IgD-negative memory B cell (primary cell): ENCODE measurements at regions not wholly inside any gene's neighbourhood (a gene's known extent, or its start where the extent isn't known, plus 50 kb on each side); places are given as distances from the start of the nearest gene placed in this dataset.

ENCODE experiments used
- H3K27ac Mint-ChIP-seq, 3 donors: one replicate each; pipeline ENCODE4 v1.8.0; 2020 to 2022; ENCODE audit warnings: mild to moderate bottlenecking in 3 of 3, mixed read lengths in 3 of 3, moderate library complexity in 1 of 3
- H3K27me3 Mint-ChIP-seq: one replicate; pipeline ENCODE4 v1.8.0; 2021; ENCODE audit warnings: mixed read lengths
- H3K36me3 Mint-ChIP-seq: one replicate; pipeline ENCODE4 v1.8.0; 2020; ENCODE audit warnings: mild to moderate bottlenecking, mixed read lengths
- H3K4me1 Mint-ChIP-seq, 3 donors: one replicate each; pipeline ENCODE4 v1.8.0; 2020 to 2022; ENCODE audit warnings: mixed read lengths in 3 of 3, mild to moderate bottlenecking in 1 of 3
- H3K4me3 Mint-ChIP-seq, 4 donors: one replicate each; pipeline ENCODE4 v1.8.0; 2020 to 2022; ENCODE audit warnings: mild to moderate bottlenecking in 4 of 4, mixed read lengths in 4 of 4, moderate library complexity in 3 of 4
- H3K9me3 Mint-ChIP-seq, 3 donors: one replicate each; pipeline ENCODE4 v1.8.0; 2020 to 2021; ENCODE audit warnings: mixed read lengths in 3 of 3, mild to moderate bottlenecking in 1 of 3

DNA sequence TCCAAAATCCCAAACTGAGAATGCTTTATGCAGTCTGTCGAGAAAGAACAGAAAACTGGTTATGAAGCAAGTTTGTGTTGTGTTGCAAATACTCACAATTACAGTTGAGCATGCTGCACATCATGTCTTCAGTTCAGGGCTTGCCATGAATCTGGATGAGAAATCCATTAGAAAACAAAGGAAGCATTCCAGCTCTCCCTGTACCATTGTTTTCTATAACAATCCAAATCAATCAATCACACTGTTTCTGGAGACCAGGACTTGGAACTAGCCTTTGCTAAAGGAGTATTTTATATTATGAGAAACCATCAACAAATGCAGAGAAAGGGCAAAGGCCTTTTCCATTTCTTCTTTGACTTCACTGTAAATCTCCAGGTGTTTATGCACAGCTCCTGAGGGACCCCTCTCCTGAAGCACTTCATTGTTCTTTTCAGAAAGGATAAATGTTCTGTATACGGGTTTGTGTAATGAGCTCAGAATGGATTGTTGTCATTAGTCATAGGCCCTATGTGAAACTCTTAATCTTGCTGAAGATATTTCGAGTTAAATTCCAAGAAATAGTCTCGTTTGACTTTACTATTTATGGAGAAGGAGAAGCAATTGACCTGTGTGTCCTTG lies 364.7 kb upstream of the POM121L12 start:
- Mint-ChIP-seq H3K4me1 (no peaks in the 10 kb centered on the region), H3K27me3 (no peaks in the 10 kb centered on the region), H3K9me3 (peaks cover 5 to 7% (median 6%) of the 10 kb centered on the region in 3 donors), H3K4me3 (no peak overlapping the region), H3K36me3 (no peaks in the 10 kb centered on the region), H3K27ac (no peak overlapping the region)

DNA sequence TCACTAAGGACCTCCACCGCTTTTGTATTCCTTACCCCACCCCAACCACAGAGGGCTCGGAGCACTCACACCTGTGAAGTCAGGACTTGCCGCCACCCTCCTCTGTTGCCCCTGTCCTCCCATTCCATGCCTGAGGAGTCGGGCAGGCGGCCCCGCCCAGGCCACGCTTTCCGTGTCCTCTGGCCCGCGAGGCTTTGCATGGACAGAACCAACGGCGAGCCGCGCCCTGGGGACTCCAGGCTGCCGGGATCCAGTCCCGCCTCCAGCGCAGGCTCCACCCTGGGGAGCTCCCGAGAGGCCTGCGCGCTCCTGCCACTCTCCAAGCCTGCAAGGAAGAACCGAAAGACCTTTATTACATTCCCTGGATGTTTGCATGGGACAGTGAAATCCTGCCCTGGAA lies 366.4 kb upstream of the POM121L12 start:
- H3K36me3 Mint-ChIP-seq, result no peaks in the 10 kb centered on the region
- no peak overlapping the region for H3K27ac Mint-ChIP-seq
- no peaks in the 10 kb centered on the region for H3K27me3 Mint-ChIP-seq
- no peaks in the 10 kb centered on the region for H3K4me1 Mint-ChIP-seq
- H3K4me3 Mint-ChIP-seq, result no peak overlapping the region
- H3K9me3 Mint-ChIP-seq, result peaks cover 2 to 14% (median 5%) of the 10 kb centered on the region in 3 donors

DNA sequence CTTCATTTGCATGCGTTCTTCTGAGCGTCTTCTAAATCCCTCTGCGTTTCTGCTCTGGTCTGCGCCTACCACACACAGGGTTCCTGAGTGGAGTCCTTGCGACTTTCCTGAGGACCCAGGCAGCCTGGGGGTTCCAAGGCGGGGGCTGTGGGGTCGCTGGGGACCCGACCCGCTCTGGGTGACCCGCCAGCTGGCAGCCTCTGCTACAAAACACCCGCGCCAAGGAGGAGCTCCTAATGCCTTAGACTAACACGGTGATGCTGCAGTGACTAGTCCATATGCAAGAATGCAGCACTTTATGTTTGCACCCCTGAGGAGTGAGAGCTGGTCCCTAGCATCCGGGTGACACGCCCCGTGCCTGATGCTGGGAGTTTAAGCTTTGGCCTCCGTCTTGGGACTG lies 367.0 kb upstream of the POM121L12 start:
- Mint-ChIP-seq H3K27ac (no peak overlapping the region), H3K36me3 (no peaks in the 10 kb centered on the region), H3K4me1 (no peaks in the 10 kb centered on the region), H3K27me3 (no peaks in the 10 kb centered on the region), H3K9me3 (peaks cover 2 to 14% (median 5%) of the 10 kb centered on the region in 3 donors), H3K4me3 (no peak overlapping the region)

DNA sequence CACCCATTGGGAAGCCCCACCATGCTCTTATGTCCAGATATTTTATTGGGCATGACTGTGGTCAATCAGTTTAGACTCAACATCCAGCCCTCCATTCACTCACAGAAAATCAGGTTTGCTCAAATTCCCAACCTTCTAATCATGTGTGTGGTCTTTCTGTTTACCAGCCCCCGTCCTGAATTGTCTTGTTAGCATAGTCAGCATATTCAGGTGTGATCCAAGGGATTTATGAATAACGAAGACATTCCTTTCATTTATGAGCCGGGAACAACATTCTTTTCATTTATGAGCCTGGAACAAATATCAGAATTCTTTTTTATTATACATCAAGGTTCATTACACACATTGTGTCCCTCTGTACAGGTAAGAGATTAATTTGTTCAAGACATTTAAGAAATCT lies 376.3 kb upstream of the POM121L12 start:
- Mint-ChIP-seq H3K4me1 (no peaks in the 10 kb centered on the region), H3K36me3 (no peaks in the 10 kb centered on the region), H3K9me3 (peaks cover 0 to 13% (median 7%) of the 10 kb centered on the region in 3 donors), H3K4me3 (no peak overlapping the region), H3K27ac (no peak overlapping the region), H3K27me3 (no peaks in the 10 kb centered on the region)

DNA sequence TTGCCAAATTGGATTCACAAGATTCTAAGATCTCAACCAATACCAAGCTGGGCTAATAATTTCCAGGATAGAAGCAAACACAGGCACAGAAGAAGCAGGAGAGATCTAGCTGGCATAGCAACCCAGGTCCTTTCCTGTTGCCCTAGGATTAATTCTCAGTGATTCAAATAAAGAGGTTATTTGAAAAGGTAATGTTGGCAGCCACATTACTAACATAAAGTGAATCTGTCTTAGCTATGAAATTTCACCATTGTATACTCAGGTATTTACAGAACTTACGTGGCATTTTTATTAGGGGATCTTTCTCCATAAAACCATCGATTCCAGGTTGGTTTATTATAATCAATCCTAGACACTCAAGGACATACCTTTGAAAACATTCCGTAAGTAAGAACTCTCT lies 379.3 kb upstream of the POM121L12 start:
- no peak overlapping the region for H3K4me3 Mint-ChIP-seq
- peaks cover 4 to 14% (median 5%) of the 10 kb centered on the region in 3 donors for H3K9me3 Mint-ChIP-seq
- H3K27me3 Mint-ChIP-seq, result no peaks in the 10 kb centered on the region
- no peak overlapping the region for H3K27ac Mint-ChIP-seq
- H3K36me3 Mint-ChIP-seq, result no peaks in the 10 kb centered on the region
- H3K4me1 Mint-ChIP-seq, result no peaks in the 10 kb centered on the region

DNA sequence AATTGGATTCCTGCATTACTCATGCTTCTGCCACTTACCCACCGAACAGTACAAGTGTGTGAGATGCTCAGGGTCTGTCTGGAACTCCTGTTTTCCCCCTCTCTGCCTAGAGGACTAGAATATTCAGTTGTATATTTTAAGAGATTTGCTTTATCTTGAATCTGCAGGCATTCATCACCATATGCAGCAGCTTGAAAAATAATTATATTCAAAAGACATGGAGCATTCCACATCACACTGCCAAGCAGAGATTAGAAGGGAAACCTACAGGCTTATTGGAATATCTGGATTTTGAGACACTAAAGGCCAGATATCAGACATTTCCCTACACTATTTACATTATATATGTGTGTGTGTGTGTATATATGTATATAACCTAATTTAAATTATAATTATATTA lies 382.8 kb upstream of the POM121L12 start:
- H3K36me3 Mint-ChIP-seq, result no peaks in the 10 kb centered on the region
- no peaks in the 10 kb centered on the region for H3K27me3 Mint-ChIP-seq
- no peak overlapping the region for H3K27ac Mint-ChIP-seq
- peaks cover 3 to 6% (median 4%) of the 10 kb centered on the region in 3 donors for H3K9me3 Mint-ChIP-seq
- H3K4me3 Mint-ChIP-seq, result no peak overlapping the region
- no peaks in the 10 kb centered on the region for H3K4me1 Mint-ChIP-seq

DNA sequence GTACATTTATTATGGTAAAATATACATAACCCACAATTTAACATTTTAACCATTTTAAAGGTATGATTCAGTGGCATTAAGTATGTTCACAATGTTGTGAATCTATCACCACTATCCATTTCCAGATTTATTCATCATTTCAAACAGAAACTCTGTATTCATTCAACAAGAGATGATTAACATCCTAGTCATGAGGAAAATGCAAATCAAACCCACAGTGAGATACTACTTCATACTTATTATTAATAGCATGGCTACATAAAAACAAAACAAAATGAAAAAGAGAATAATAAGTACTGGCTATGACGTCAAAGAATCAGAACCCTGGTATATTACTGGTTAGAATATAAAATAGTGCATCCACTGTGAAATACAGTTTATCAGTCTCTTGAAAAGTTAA lies 386.6 kb upstream of the POM121L12 start:
- no peaks in the 10 kb centered on the region for H3K4me1 Mint-ChIP-seq
- H3K36me3 Mint-ChIP-seq, result no peaks in the 10 kb centered on the region
- peaks cover 4 to 9% (median 7%) of the 10 kb centered on the region in 3 donors for H3K9me3 Mint-ChIP-seq
- no peaks in the 10 kb centered on the region for H3K27me3 Mint-ChIP-seq
- no peak overlapping the region for H3K4me3 Mint-ChIP-seq
- no peak overlapping the region for H3K27ac Mint-ChIP-seq

DNA sequence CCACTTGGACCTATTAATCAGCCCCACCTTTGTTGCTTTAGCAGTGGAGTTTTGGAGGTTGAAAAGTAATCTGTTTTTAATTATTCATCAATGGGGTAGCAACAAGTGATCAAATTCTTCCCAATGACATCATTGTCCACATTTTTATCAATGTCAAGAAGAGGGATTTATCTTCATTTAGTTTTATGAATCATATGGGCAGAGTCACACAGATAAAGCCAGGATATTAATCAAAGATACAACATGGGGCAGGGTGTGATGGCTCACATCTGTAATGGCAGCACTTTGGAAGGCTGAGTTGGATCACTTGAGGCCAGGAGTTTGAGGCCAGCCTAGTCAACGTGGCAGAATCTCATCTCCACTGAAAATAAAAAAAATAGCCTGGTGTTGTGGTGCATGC lies 388.4 kb upstream of the POM121L12 start:
- Mint-ChIP-seq H3K36me3 (no peaks in the 10 kb centered on the region), H3K4me3 (no peak overlapping the region), H3K27me3 (no peaks in the 10 kb centered on the region), H3K27ac (no peak overlapping the region), H3K9me3 (peaks cover 4 to 9% (median 4%) of the 10 kb centered on the region in 3 donors), H3K4me1 (no peaks in the 10 kb centered on the region)

DNA sequence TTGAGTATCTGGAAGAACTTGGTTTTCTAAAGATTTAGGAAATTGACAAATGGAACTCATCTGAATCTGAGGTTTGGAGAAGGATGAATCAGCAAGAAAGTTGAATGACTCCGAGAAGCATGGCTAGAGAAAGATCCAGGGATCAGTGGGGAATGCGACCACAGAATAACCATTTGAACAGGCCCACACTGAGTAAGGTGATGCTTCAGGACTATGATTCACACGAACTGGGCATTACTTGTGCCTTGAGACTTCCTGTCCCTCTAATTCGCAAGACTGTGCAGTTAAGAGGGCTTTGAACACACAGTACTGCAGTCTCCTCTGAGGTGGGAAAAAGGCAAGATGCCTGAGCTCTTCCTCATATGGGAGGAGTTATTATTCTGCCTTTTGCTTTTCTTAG lies 395.5 kb upstream of the POM121L12 start:
- Mint-ChIP-seq H3K27ac (no peak overlapping the region), H3K4me3 (no peak overlapping the region), H3K4me1 (no peaks in the 10 kb centered on the region), H3K36me3 (no peaks in the 10 kb centered on the region), H3K27me3 (no peaks in the 10 kb centered on the region), H3K9me3 (peaks cover 6 to 11% (median 7%) of the 10 kb centered on the region in 3 donors)

DNA sequence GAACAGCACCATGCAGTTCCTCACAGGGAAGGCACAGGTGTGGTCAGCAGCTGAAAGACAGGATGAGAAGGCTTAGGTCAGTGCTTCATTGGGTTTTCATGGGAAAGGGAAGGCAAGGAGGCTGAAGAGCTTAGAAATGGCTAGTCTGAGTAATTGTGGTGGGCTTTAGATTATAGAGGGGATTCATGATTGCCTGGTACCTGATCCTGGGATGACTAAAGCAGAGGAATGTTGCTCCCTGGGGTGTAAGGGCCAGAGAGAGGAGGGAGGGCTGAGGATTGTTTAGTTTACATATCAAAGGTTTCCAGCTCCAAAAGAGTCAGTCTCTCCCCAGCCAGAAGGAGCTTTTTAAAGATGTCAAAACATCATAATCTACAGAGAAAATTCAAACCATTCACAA lies 396.3 kb upstream of the POM121L12 start:
- H3K27me3 Mint-ChIP-seq, result no peaks in the 10 kb centered on the region
- no peaks in the 10 kb centered on the region for H3K36me3 Mint-ChIP-seq
- H3K9me3 Mint-ChIP-seq, result peaks cover 6 to 11% (median 8%) of the 10 kb centered on the region in 3 donors
- no peak overlapping the region for H3K4me3 Mint-ChIP-seq
- peaks cover 0 to 2% (median 0%) of the 10 kb centered on the region in 3 donors for H3K4me1 Mint-ChIP-seq
- no peak overlapping the region for H3K27ac Mint-ChIP-seq

DNA sequence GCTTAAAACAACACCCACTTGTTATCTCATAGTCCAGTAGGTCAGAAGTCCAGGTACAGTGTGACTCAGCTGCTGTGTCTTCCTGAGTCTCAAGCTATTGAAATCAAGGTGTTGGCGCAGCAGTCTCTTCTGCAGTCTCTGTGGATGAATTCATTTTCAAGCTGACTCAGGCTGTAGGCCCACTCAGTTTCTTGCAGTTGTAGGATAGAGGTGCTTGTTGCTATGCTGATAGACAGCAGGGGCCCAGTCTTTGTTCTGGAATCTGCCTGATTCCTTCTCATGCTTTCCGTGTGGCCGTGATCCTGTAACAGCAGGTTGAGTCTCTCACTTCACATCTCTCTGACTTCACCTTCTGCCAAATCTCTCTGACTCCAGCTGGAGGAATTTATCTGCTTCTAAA lies 400.4 kb upstream of the POM121L12 start:
- Mint-ChIP-seq H3K4me3 (no peak overlapping the region), H3K9me3 (peaks cover 6 to 11% (median 8%) of the 10 kb centered on the region in 3 donors), H3K27ac (no peak overlapping the region), H3K4me1 (peaks cover 0 to 2% (median 0%) of the 10 kb centered on the region in 3 donors), H3K36me3 (no peaks in the 10 kb centered on the region), H3K27me3 (no peaks in the 10 kb centered on the region)

DNA sequence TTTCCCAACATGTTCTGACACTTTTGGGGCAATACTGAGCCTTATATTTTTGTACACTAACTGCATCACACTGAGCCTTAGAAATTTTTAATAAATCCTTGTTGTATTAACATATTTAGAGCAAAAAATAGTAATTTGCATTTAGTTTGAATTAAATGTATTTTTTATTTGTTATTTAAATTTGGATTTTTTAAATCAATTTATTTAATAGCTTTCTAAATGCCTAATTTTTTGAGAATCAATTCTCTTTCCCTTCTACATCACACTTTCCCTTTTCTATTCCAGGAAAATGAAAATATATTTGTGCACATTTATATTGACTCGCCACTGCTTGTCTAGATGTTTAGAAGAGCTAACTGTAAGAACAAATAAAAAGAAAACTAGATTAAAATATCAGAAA lies 414.6 kb upstream of the POM121L12 start:
- H3K4me3 Mint-ChIP-seq, result no peak overlapping the region
- no peaks in the 10 kb centered on the region for H3K27me3 Mint-ChIP-seq
- H3K27ac Mint-ChIP-seq, result no peak overlapping the region
- no peaks in the 10 kb centered on the region for H3K4me1 Mint-ChIP-seq
- peaks cover 0 to 16% (median 3%) of the 10 kb centered on the region in 3 donors for H3K9me3 Mint-ChIP-seq
- H3K36me3 Mint-ChIP-seq, result peaks cover 1% of the 10 kb centered on the region

DNA sequence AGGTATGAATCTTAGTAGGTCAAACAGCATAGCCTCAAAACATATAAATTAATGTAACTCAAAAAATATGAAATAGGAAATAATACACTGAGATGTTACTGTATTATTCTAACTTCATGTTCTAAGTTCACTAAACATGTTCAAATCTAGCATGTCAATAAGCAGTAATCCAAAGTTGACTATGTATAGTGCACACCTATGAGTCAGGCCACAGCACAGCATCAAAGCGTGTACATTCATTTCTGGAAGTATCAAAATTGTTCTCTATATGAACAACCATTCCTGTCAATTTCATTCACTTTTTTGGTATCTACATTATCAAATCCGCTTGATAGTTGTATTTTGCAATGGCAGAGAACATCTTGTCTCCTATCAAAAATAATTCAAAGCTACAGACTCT lies 418.9 kb upstream of the POM121L12 start:
- Mint-ChIP-seq H3K4me3 (no peak overlapping the region), H3K4me1 (no peaks in the 10 kb centered on the region), H3K9me3 (peaks cover 3 to 14% (median 4%) of the 10 kb centered on the region in 3 donors), H3K36me3 (peaks cover 1% of the 10 kb centered on the region), H3K27me3 (no peaks in the 10 kb centered on the region), H3K27ac (no peak overlapping the region)

DNA sequence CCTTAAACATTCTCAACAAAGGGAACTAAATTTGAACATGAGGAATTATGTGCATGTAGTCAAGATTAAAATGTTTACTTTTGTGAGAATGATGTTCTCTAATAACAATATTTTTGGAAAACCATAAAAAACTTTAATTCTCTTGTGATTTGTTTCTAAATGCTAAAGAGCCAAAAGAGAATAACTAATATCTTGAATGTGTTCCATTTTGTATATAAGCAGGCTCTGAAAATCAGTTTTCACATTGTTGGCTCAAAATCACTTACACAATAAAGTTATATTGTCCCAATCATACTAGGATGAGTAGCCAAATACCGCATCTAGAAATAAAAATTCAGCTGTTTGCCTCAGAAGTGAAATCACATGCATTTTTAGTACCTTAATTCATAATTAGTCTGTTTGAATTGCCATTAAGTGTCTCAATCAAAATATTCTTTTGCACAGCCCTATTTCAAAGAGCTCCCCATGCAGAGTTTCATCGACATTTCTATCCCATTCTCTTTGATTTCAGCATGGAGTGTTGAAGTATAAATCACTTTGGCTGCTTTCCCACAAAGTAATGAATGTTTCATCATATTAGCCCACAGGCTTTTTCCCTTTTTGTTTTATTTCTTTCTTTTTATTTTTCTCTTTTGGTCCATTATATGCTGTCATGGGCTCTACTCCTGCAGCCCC lies 420.3 kb upstream of the POM121L12 start:
- no peaks in the 10 kb centered on the region for H3K4me1 Mint-ChIP-seq
- H3K27ac Mint-ChIP-seq, result peak overlapping the region in 1 of 3 donors; percentile 86
- no peak overlapping the region for H3K4me3 Mint-ChIP-seq
- H3K9me3 Mint-ChIP-seq, result peaks cover 2 to 12% (median 10%) of the 10 kb centered on the region in 3 donors
- no peaks in the 10 kb centered on the region for H3K27me3 Mint-ChIP-seq
- peaks cover 1% of the 10 kb centered on the region for H3K36me3 Mint-ChIP-seq

DNA sequence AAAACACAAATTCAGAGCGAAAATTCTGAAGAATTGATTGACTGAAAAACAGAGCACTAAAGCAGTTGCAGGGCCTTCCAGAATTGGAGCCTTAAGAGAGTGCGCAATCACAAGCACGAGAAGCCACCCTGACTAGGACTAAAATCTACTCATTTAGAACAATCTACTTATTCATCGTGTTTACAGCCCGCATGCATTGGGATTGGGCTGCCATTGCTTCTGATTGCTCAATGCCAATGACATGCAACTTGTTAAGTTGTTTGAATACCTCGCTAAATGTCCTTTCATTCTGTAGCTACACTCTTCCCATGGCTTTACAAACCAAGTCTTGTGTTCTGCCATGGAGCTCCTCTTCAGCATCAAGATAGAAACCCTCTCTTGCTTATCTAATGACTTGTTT lies 425.9 kb upstream of the POM121L12 start:
- Mint-ChIP-seq H3K4me1 (no peaks in the 10 kb centered on the region), H3K9me3 (peaks cover 0 to 7% (median 2%) of the 10 kb centered on the region in 3 donors), H3K27me3 (no peaks in the 10 kb centered on the region), H3K4me3 (no peak overlapping the region), H3K27ac (no peak overlapping the region), H3K36me3 (peaks cover 3% of the 10 kb centered on the region)

DNA sequence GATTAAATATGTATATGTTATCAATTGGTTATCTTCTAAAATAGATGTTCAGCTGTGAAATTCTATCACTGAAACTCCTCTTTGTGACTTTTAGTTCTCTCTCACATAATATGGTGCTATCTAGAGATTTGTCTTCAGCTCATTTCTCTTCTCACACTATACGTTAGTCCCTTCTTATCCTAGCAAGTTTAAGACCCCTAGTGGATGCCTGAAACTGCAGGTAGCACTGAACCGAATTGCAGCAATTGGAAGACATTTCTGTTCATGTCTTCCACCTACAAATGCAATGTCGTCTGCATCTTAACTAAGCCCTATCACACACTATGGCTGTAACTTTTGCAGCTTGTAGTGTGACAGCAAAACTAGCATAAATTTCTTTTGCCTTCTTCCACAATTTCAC lies 442.7 kb upstream of the POM121L12 start:
- no peaks in the 10 kb centered on the region for H3K27me3 Mint-ChIP-seq
- H3K36me3 Mint-ChIP-seq, result peaks cover 1% of the 10 kb centered on the region
- H3K4me1 Mint-ChIP-seq, result no peaks in the 10 kb centered on the region
- H3K4me3 Mint-ChIP-seq, result no peak overlapping the region
- peaks cover 0 to 6% (median 5%) of the 10 kb centered on the region in 3 donors for H3K9me3 Mint-ChIP-seq
- H3K27ac Mint-ChIP-seq, result no peak overlapping the region
